Left lung (tissue), 4 donors: ENCODE measurements at regions not wholly inside any gene's neighbourhood (a gene's known extent, or its start where the extent isn't known, plus 50 kb on each side); places are given as distances from the start of the nearest gene placed in this dataset.

Experiments used
- ATAC-seq: fragments of 200-7000 bp; cut with Tn5 transposase; one replicate; pipeline ENCODE4 v1.9.1; 2020; ENCODE audit warnings: moderate library complexity
- DNase-seq, 4 donors: peaks; one replicate each; pipeline ENCODE4 v3.0.0-alpha.2; 2013 to 2020
- H3K27ac ChIP-seq, 2 donors: fragments of 200-600 bp; sonication (generic) in 1 of 2; one replicate each; pipeline versions ENCODE4 v1.5.0 to v1.8.0; 2020 to 2021
- H3K27me3 ChIP-seq, 2 donors: fragments of 200-600 bp; sonication (generic) in 1 of 2; one replicate each; pipeline versions ENCODE4 v1.5.0 to v1.8.0; 2020 to 2021
- H3K36me3 ChIP-seq, 2 donors: fragments of 200-600 bp; sonication (generic) in 1 of 2; one replicate each; pipeline versions ENCODE4 v1.5.0 to v1.8.0; 2020 to 2021
- H3K4me1 ChIP-seq, 2 donors: fragments of 200-600 bp; one replicate each; pipeline ENCODE4 v1.8.0; 2021
- H3K4me3 ChIP-seq, 2 donors: fragments of 200-600 bp; sonication (generic) in 1 of 2; one replicate each; pipeline versions ENCODE4 v1.5.0 to v1.8.0; 2020 to 2021; ENCODE audit warnings: mild to moderate bottlenecking in 1 of 2
- H3K9me3 ChIP-seq, 2 donors: fragments of 200-600 bp; sonication (generic) in 1 of 2; one replicate each; pipeline versions ENCODE4 v1.5.0 to v1.8.0; 2020 to 2021
- intact Hi-C, 2 donors: fragments of 100-400 bp; cut with DNase I; formaldehyde crosslinking; loops; one replicate each; pipeline versions ENCODE4 v1.11.2 to v1.14.2; 2022
- TF ChIP-seq, protein P1 (sequence below), 2 donors: fragments of 200-600 bp; sonication (generic) in 1 of 2; IDR thresholded peaks; one replicate each; pipeline versions ENCODE4 v1.5.0 to v1.8.0; 2021; ENCODE audit warnings: antibody characterized with exemption in 2 of 2
- donor health status: DM: no; HTN: yes; CAD: no.
- donor health status: DM: no; HTN: no; CAD: no.

DNA sequence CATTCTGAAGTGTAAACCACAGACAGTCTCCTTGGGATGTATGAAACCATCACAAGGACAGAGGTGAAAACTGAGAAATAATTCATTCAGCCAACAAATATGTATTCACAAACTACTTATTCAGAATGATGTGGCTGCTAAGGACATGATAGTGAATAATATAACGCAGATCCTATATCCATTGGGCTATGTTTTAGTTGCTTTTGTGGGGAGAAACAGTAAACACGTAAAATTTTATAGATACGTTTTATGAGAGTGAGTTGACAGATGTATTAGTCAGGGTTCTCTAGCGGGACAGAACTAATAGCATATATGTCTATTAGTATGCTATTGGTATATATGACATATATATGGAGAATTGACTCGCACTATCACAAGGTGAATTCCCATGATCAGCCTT lies 402.5 kb downstream of the RFPL4B start:
- TF ChIP-seq, protein P1, sequence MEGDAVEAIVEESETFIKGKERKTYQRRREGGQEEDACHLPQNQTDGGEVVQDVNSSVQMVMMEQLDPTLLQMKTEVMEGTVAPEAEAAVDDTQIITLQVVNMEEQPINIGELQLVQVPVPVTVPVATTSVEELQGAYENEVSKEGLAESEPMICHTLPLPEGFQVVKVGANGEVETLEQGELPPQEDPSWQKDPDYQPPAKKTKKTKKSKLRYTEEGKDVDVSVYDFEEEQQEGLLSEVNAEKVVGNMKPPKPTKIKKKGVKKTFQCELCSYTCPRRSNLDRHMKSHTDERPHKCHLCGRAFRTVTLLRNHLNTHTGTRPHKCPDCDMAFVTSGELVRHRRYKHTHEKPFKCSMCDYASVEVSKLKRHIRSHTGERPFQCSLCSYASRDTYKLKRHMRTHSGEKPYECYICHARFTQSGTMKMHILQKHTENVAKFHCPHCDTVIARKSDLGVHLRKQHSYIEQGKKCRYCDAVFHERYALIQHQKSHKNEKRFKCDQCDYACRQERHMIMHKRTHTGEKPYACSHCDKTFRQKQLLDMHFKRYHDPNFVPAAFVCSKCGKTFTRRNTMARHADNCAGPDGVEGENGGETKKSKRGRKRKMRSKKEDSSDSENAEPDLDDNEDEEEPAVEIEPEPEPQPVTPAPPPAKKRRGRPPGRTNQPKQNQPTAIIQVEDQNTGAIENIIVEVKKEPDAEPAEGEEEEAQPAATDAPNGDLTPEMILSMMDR (IDR thresholded peaks at IDR 0.05) = no peak
- Histone ChIP-seq H3K27ac (no peak overlapping the region), H3K27me3 (no peaks in the 10 kb centered on the region), H3K4me3 (no peak overlapping the region), H3K36me3 (no peaks in the 10 kb centered on the region), H3K4me1 (no peaks in the 10 kb centered on the region), H3K9me3 (no peaks in the 10 kb centered on the region)
- ATAC-seq = no peak
- intact Hi-C loops = no loop called here
- DNase-seq = no peak

DNA sequence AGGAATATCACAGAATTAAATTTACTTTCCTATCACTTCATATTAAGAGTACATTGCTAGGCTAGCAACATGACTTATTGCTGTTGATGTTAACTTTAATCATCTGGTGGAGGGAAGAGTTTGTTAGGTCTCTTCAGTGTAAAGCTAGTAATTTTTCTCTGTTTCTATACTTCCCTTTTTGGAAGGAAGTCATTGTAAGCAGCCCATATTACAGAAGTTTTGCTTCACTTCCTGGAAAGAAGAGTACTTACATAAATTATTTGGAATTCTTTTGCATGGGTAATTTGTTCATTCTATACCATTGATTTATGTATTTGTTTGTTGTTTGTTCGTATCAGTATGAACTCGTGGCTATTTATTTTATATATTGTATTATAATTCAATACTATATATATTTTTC lies 405.2 kb downstream of the RFPL4B start:
- ATAC-seq (no peak), DNase-seq (no peak)
- TF ChIP-seq, protein P1 (IDR thresholded peaks at IDR 0.05) = no peak
- Histone ChIP-seq H3K4me1 (no peaks in the 10 kb centered on the region), H3K9me3 (peaks cover 0 to 5% of the 10 kb centered on the region in 2 donors), H3K36me3 (no peaks in the 10 kb centered on the region), H3K27ac (peak overlapping the region in 1 of 2 donors; percentile 63), H3K4me3 (no peak overlapping the region), H3K27me3 (no peaks in the 10 kb centered on the region)
- intact Hi-C loops = no loop called here

DNA sequence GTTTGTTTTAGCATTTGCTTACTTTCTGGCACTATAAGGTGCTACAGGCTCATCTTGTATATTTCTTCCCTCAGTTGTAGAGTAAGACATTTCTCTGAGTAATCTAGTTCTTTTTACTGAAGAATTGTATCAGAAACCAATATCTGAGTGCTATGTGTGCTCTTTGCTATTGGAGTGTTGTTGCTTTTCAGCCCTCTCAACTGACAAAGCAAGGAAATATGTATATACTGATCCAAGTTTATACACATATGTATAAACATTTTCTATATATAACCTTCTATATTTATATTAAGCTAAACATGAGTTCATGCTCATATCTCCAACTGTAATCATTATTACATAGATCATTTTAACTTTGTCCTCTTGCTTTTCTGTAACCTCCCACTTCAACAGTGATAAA lies 405.7 kb downstream of the RFPL4B start:
- intact Hi-C loops = no loop called here

DNA sequence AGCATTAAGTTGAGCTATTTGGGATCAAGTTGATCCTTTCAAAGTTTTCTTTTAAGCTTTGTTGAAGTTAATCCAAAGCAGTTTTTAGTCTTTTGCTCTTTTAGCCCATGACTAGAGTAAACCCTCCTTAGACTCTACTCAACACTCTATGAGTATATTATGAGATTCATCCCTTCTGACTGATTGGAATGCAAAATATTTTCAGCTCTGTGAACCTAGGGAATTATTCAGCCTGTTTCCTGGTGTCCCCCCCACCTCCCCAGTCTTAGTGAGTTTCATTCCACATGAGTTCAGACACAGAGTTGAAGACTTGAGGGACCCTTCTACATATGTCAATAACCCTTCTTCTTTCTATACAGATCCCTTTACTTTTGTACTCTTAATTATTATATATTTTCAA lies 413.7 kb downstream of the RFPL4B start:
- TF ChIP-seq, protein P1 (IDR thresholded peaks at IDR 0.05) = no peak
- DNase-seq (no peak), ATAC-seq (no peak)

More for the DNA sequence above, 405.7 kb downstream of the RFPL4B start:
- H3K4me3 ChIP-seq = no peak overlapping the region
- TF ChIP-seq, protein P1 (IDR thresholded peaks at IDR 0.05) = no peak
- H3K36me3 ChIP-seq = no peaks in the 10 kb centered on the region
- no peaks in the 10 kb centered on the region for H3K4me1 ChIP-seq
- no peak for ATAC-seq
- peak overlapping the region in 1 of 2 donors; percentile 63 for H3K27ac ChIP-seq
- H3K27me3 ChIP-seq = no peaks in the 10 kb centered on the region
- peaks cover 0 to 5% of the 10 kb centered on the region in 2 donors for H3K9me3 ChIP-seq
- no peak for DNase-seq

DNA sequence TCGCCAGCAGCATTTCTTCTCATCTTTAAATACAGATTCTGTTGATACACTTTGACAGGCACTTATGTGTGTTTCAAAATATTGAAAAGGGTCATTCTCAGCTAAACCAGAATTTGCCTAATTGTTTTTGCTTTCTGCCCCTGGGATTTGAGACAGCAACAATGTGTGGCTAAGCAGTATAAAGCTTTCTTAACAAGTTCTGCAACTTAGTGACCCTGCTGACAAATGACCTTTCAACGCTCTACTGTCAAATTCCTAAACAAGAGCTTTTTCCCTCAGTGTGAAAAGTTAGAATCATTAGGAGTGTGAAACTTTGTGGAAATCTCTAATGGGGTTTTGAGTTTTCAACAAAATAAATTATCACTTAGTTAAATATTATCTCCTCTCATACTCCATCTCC lies 414.6 kb downstream of the RFPL4B start:
- no peak overlapping the region for H3K27ac ChIP-seq
- no peaks in the 10 kb centered on the region for H3K27me3 ChIP-seq
- DNase-seq (no peak), ATAC-seq (no peak)
- no peak overlapping the region for H3K4me3 ChIP-seq
- TF ChIP-seq, protein P1 (IDR thresholded peaks at IDR 0.05) = no peak
- intact Hi-C loops = no loop called here
- peaks cover 0 to 2% of the 10 kb centered on the region in 2 donors for H3K9me3 ChIP-seq
- H3K36me3 ChIP-seq = no peaks in the 10 kb centered on the region
- H3K4me1 ChIP-seq = no peaks in the 10 kb centered on the region

More for the DNA sequence above, 413.7 kb downstream of the RFPL4B start:
- Histone ChIP-seq H3K27me3 (no peaks in the 10 kb centered on the region), H3K9me3 (peaks cover 0 to 5% of the 10 kb centered on the region in 2 donors), H3K36me3 (no peaks in the 10 kb centered on the region), H3K4me1 (no peaks in the 10 kb centered on the region), H3K27ac (no peak overlapping the region), H3K4me3 (no peak overlapping the region)
- intact Hi-C loops = no loop called here
